IPS DF 4.7 (cell line): ENCODE measurements at regions not wholly inside any gene's neighbourhood (a gene's known extent, or its start where the extent isn't known, plus 50 kb on each side); places are given as distances from the start of the nearest gene placed in this dataset.

Experiments
- DNase-seq: peaks from one replicate; pipeline ENCODE4 v3.0.0-alpha.2; 2013; ENCODE audit warnings: low spot score; ENCODE audit errors: extremely low read depth

- DNase-seq, result no peak
These were observed 627.2 kb downstream of the TOX3 start for GRCh38 chr16:51919736-51920135.

- DNase-seq, result no peak
These were observed 630.1 kb downstream of the TOX3 start for GRCh38 chr16:51916814-51917213.

GRCh38 chr16:51916231-51916630, 630.7 kb downstream of the TOX3 start:
- no peak for DNase-seq

- no peak for DNase-seq
These were observed 639.3 kb downstream of the TOX3 start for GRCh38 chr16:51907680-51908079.

GRCh38 chr16:51900221-51900780, 646.6 kb downstream of the TOX3 start:
- DNase-seq, result no peak

GRCh38 chr16:51898872-51899271, 648.1 kb downstream of the TOX3 start:
- DNase-seq, result no peak

GRCh38 chr16:51896013-51896412, 650.9 kb downstream of the TOX3 start:
- no peak for DNase-seq

GRCh38 chr16:51892293-51893007, 654.5 kb downstream of the TOX3 start:
- no peak for DNase-seq

- DNase-seq, result no peak
These were observed 658.4 kb downstream of the TOX3 start for GRCh38 chr16:51888534-51888933.

GRCh38 chr16:51888016-51888415, 658.9 kb downstream of the TOX3 start:
- DNase-seq, result no peak

- no peak for DNase-seq
These were observed 660.5 kb downstream of the TOX3 start for GRCh38 chr16:51886456-51886855.

- DNase-seq, result no peak
These were observed 662.2 kb downstream of the TOX3 start for GRCh38 chr16:51884773-51885172.

- no peak for DNase-seq
These were observed 665.2 kb downstream of the TOX3 start for GRCh38 chr16:51881731-51882130.

GRCh38 chr16:51880776-51881175, 666.2 kb downstream of the TOX3 start:
- DNase-seq, result no peak

GRCh38 chr16:51877686-51878085, 669.3 kb downstream of the TOX3 start:
- DNase-seq, result no peak

GRCh38 chr16:51876934-51877333, 670.0 kb downstream of the TOX3 start:
- DNase-seq, result no peak

GRCh38 chr16:51876601-51876875, 670.4 kb downstream of the TOX3 start:
- DNase-seq, result no peak

- no peak for DNase-seq
These were observed 670.9 kb downstream of the TOX3 start for GRCh38 chr16:51875834-51876600.

- DNase-seq, result no peak
These were observed 674.4 kb downstream of the TOX3 start for GRCh38 chr16:51872524-51872923.

- DNase-seq, result no peak
These were observed 676.6 kb downstream of the TOX3 start for GRCh38 chr16:51870296-51870854.

GRCh38 chr16:51869176-51869575, 677.8 kb downstream of the TOX3 start:
- DNase-seq, result no peak

GRCh38 chr16:51868631-51869030, 678.3 kb downstream of the TOX3 start:
- DNase-seq, result no peak
